GM23338 (cell line): ENCODE measurements at regions not wholly inside any gene's neighbourhood (a gene's known extent, or its start where the extent isn't known, plus 50 kb on each side); places are given as distances from the start of the nearest gene placed in this dataset.

Experiments
- ATAC-seq: fragments of 200-7000 bp; cut with Tn5 transposase; 3 replicates; pipeline ENCODE4 v1.9.1; 2020
- DNase-seq: peaks from one replicate; pipeline ENCODE4 v3.0.0-alpha.2; 2015; ENCODE audit warnings: low spot score
- H2AFZ ChIP-seq: fragments of 200-600 bp; sonication (generic); 2 replicates; pipeline ENCODE4 v1.8.0; 2016; ENCODE audit warnings: antibody characterized with exemption, mild to moderate bottlenecking, moderate library complexity
- H3F3A ChIP-seq: fragments of 200-600 bp; sonication (generic); replicated peaks from 2 replicates; pipeline ENCODE4 v1.8.0; 2017; ENCODE audit warnings: antibody characterized with exemption, mixed run types, low read depth
- H3K27ac ChIP-seq: fragments of 200-600 bp; sonication (generic); 2 replicates; pipeline ENCODE4 v1.6.1; 2016; ENCODE audit warnings: low read depth
- H3K27me3 ChIP-seq: fragments of 200-600 bp; sonication (generic); 2 replicates; pipeline ENCODE4 v1.8.0; 2016; ENCODE audit warnings: mild to moderate bottlenecking, mixed run types, moderate library complexity; ENCODE audit not compliant: insufficient read depth
- H3K36me3 ChIP-seq: fragments of 200-600 bp; sonication (generic); 2 replicates; pipeline ENCODE4 v1.8.0; 2016; ENCODE audit warnings: mild to moderate bottlenecking; ENCODE audit not compliant: insufficient read depth
- H3K4me1 ChIP-seq: fragments of 200-600 bp; sonication (generic); 2 replicates; pipeline ENCODE4 v1.8.0; 2016; ENCODE audit warnings: mild to moderate bottlenecking, moderate library complexity; ENCODE audit not compliant: insufficient read depth
- H3K4me2 ChIP-seq: fragments of 200-600 bp; sonication (generic); 2 replicates; pipeline ENCODE4 v1.7.1; 2017; ENCODE audit warnings: mixed run types
- H3K4me3 ChIP-seq: fragments of 200-600 bp; sonication (generic); 2 replicates; pipeline ENCODE4 v1.6.1; 2016; ENCODE audit warnings: mixed run types
- H3K79me2 ChIP-seq: fragments of 200-600 bp; sonication (generic); replicated peaks from 2 replicates; pipeline ENCODE4 v1.8.0; 2017; ENCODE audit warnings: mild to moderate bottlenecking; ENCODE audit not compliant: insufficient read depth
- H3K9me2 ChIP-seq: fragments of 200-600 bp; sonication (generic); 2 replicates; pipeline ENCODE4 v1.8.0; 2017; ENCODE audit not compliant: insufficient read depth
- H4K20me1 ChIP-seq: fragments of 200-600 bp; sonication (generic); replicated peaks from 2 replicates; pipeline ENCODE4 v1.8.0; 2017; ENCODE audit warnings: mild to moderate bottlenecking; ENCODE audit not compliant: insufficient read depth
- H3K27ac Mint-ChIP-seq: 2 replicates; pipeline ENCODE4 v1.8.0; 2020; ENCODE audit warnings: inconsistent platforms, mild to moderate bottlenecking, moderate library complexity, mixed read lengths
- H3K27me3 Mint-ChIP-seq: 3 replicates; pipeline ENCODE4 v1.8.0; 2022; ENCODE audit warnings: low read depth, mild to moderate bottlenecking, moderate library complexity, mixed read lengths, inconsistent platforms; ENCODE audit not compliant: insufficient read depth, poor library complexity
- H3K36me3 Mint-ChIP-seq: 3 replicates; pipeline ENCODE4 v1.8.0; 2021; ENCODE audit warnings: low read depth, mild to moderate bottlenecking, inconsistent platforms, moderate library complexity, mixed read lengths
- H3K4me1 Mint-ChIP-seq: 3 replicates; pipeline ENCODE4 v1.8.0; 2020; ENCODE audit warnings: mild to moderate bottlenecking, inconsistent platforms, mixed read lengths
- H3K4me3 Mint-ChIP-seq: 3 replicates; pipeline ENCODE4 v1.8.0; 2021; ENCODE audit warnings: moderate library complexity, mild to moderate bottlenecking, inconsistent platforms, mixed read lengths
- H3K9me3 Mint-ChIP-seq: 3 replicates; pipeline ENCODE4 v1.8.0; 2020; ENCODE audit warnings: moderate library complexity, mild to moderate bottlenecking, inconsistent platforms, mixed read lengths
- CREB1 ChIP-seq: fragments of 250-450 bp; sonication (Bioruptor Pico); IDR thresholded peaks from 2 replicates; pipeline ENCODE4 v1.5.0; 2020; ENCODE audit warnings: low read depth, mild to moderate bottlenecking, moderate library complexity
- ETS1 ChIP-seq: IDR thresholded peaks from 2 replicates; pipeline ENCODE4 v1.6.1; 2016; ENCODE audit warnings: antibody characterized with exemption
- EZH2 ChIP-seq: fragments of 200-600 bp; sonication (generic); IDR thresholded peaks from one replicate; pipeline ENCODE4 v1.8.0; 2017; ENCODE audit warnings: antibody characterized with exemption, mild to moderate bottlenecking, low read depth; ENCODE audit not compliant: unreplicated experiment
- JUNB ChIP-seq: IDR thresholded peaks from one replicate; pipeline ENCODE4 v1.6.1; 2016; ENCODE audit warnings: antibody characterized with exemption; ENCODE audit not compliant: unreplicated experiment
- POLR2AphosphoS5 ChIP-seq: IDR thresholded peaks from 2 replicates; pipeline ENCODE4 v1.6.1; 2016; ENCODE audit warnings: antibody characterized with exemption, low read depth
- STAT1 ChIP-seq: IDR thresholded peaks from one replicate; pipeline ENCODE4 v1.6.1; 2016; ENCODE audit warnings: antibody characterized with exemption; ENCODE audit not compliant: unreplicated experiment
- ZNF114 ChIP-seq: fragments of 250-450 bp; sonication (Bioruptor Pico); IDR thresholded peaks from 2 replicates; pipeline ENCODE4 v1.5.0; 2020; ENCODE audit warnings: mild to moderate bottlenecking, moderate library complexity
- ZNF331 ChIP-seq: fragments of 250-450 bp; sonication (Bioruptor Pico); IDR thresholded peaks from 2 replicates; pipeline ENCODE4 v1.5.0; 2020; ENCODE audit warnings: low read depth, mild to moderate bottlenecking, moderate library complexity
- ZNF462 ChIP-seq: fragments of 250-450 bp; sonication (Bioruptor Pico); IDR thresholded peaks from 2 replicates; pipeline ENCODE4 v1.5.0; 2020; ENCODE audit warnings: mild to moderate bottlenecking, moderate library complexity
- TF ChIP-seq, protein P1 (sequence below), 2 experiments: fragments of 200-600 bp in 1 of 2; sonication (generic) in 1 of 2; conservative IDR thresholded peaks; 2 replicates each; pipeline versions ENCODE4 v1.5.1 to v1.6.1; 2016 to 2017; ENCODE audit warnings: antibody characterized with exemption in 2 of 2, low read depth in 2 of 2, mild to moderate bottlenecking in 2 of 2, moderate library complexity in 1 of 2
- TF ChIP-seq, protein P2 (sequence below): IDR thresholded peaks from one replicate; pipeline ENCODE4 v1.6.1; 2018; ENCODE audit warnings: antibody characterized with exemption; ENCODE audit not compliant: unreplicated experiment

- no peaks in the 10 kb centered on the region for H3K9me2 ChIP-seq
- H3K9me3 Mint-ChIP-seq, result peaks cover under 1% of the 10 kb centered on the region; the same call in 2 of the 3 replicates
- peaks cover 16% of the 10 kb centered on the region; the same call in 1 of the 2 replicates for H3K4me1 ChIP-seq
- no peaks in the 10 kb centered on the region for H3F3A ChIP-seq
- H3K27me3 ChIP-seq, result no peaks in the 10 kb centered on the region
- no peak overlapping the region for H3K27ac ChIP-seq
- peak overlapping the region; percentile 93 for H3K27ac Mint-ChIP-seq
- no peak overlapping the region for H3K4me3 Mint-ChIP-seq
- peak; percentile 55; the same call in 2 of the 3 replicates for ATAC-seq
- H3K36me3 Mint-ChIP-seq, result peaks cover 5% of the 10 kb centered on the region; the same call in 2 of the 3 replicates
- no peak overlapping the region for H2AFZ ChIP-seq
- DNase-seq, result peak; percentile 26
- H3K4me1 Mint-ChIP-seq, result peaks cover 45% of the 10 kb centered on the region
- H3K27me3 Mint-ChIP-seq, result peaks cover 3% of the 10 kb centered on the region
- H4K20me1 ChIP-seq, result no peaks in the 10 kb centered on the region
- TF ChIP-seq, protein P1, sequence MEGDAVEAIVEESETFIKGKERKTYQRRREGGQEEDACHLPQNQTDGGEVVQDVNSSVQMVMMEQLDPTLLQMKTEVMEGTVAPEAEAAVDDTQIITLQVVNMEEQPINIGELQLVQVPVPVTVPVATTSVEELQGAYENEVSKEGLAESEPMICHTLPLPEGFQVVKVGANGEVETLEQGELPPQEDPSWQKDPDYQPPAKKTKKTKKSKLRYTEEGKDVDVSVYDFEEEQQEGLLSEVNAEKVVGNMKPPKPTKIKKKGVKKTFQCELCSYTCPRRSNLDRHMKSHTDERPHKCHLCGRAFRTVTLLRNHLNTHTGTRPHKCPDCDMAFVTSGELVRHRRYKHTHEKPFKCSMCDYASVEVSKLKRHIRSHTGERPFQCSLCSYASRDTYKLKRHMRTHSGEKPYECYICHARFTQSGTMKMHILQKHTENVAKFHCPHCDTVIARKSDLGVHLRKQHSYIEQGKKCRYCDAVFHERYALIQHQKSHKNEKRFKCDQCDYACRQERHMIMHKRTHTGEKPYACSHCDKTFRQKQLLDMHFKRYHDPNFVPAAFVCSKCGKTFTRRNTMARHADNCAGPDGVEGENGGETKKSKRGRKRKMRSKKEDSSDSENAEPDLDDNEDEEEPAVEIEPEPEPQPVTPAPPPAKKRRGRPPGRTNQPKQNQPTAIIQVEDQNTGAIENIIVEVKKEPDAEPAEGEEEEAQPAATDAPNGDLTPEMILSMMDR (conservative IDR thresholded peaks at IDR 0.05; ENCODE audit: low read depth in 2 of 2), result no peak
- TF ChIP-seq ETS1 (no peak), ZNF114 (CRISPR knock-in tag) (no peak), ZNF462 (no peak), JUNB (no peak), STAT1 (no peak), ZNF331 (CRISPR knock-in tag) (no peak), POLR2AphosphoS5 (no peak), EZH2 (no peak), CREB1 (CRISPR knock-in tag) (no peak)
- TF ChIP-seq, protein P2, sequence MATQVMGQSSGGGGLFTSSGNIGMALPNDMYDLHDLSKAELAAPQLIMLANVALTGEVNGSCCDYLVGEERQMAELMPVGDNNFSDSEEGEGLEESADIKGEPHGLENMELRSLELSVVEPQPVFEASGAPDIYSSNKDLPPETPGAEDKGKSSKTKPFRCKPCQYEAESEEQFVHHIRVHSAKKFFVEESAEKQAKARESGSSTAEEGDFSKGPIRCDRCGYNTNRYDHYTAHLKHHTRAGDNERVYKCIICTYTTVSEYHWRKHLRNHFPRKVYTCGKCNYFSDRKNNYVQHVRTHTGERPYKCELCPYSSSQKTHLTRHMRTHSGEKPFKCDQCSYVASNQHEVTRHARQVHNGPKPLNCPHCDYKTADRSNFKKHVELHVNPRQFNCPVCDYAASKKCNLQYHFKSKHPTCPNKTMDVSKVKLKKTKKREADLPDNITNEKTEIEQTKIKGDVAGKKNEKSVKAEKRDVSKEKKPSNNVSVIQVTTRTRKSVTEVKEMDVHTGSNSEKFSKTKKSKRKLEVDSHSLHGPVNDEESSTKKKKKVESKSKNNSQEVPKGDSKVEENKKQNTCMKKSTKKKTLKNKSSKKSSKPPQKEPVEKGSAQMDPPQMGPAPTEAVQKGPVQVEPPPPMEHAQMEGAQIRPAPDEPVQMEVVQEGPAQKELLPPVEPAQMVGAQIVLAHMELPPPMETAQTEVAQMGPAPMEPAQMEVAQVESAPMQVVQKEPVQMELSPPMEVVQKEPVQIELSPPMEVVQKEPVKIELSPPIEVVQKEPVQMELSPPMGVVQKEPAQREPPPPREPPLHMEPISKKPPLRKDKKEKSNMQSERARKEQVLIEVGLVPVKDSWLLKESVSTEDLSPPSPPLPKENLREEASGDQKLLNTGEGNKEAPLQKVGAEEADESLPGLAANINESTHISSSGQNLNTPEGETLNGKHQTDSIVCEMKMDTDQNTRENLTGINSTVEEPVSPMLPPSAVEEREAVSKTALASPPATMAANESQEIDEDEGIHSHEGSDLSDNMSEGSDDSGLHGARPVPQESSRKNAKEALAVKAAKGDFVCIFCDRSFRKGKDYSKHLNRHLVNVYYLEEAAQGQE, result no peak
- H3K36me3 ChIP-seq, result no peaks in the 10 kb centered on the region
- no peaks in the 10 kb centered on the region for H3K79me2 ChIP-seq
- H3K4me2 ChIP-seq, result no peak overlapping the region
- H3K4me3 ChIP-seq, result no peak overlapping the region
These were observed 1658.4 kb upstream of the RAG2 start for GRCh38 chr11:38256436-38256835.
